ENCODE measurements at regions not wholly inside any gene's neighbourhood (a gene's known extent, or its start where the extent isn't known, plus 50 kb on each side); places are given as distances from the start of the nearest gene placed in this dataset.

DNA sequence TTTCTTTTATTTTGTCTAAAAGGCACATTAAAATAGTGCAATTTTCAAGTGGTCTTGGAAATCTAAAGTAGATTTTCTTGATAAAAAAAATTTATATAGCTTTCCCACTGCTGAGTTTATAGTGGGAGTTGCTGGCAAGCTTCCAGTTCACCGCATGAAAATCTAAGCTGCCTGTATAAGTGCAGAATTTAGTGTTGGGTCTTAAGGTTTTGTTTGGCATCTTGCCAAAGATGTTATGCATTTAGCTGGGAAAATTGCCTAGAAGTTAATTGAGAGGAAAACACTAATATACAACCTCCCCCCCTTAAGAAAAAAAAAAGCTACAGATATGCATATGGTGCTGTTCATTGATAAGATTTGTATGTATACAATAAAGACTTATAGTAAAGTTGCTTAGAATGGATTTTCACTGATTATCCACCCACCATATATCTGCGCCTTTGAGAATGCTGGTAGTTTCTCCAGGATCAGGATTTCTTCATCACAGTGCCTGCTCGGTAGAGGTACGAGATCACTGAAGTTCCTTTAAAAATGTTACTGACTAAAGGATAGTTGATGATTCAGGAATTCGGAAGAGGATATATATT, 803.2 kb upstream of the POU3F3 start:
- TF ChIP-seq, protein P1, sequence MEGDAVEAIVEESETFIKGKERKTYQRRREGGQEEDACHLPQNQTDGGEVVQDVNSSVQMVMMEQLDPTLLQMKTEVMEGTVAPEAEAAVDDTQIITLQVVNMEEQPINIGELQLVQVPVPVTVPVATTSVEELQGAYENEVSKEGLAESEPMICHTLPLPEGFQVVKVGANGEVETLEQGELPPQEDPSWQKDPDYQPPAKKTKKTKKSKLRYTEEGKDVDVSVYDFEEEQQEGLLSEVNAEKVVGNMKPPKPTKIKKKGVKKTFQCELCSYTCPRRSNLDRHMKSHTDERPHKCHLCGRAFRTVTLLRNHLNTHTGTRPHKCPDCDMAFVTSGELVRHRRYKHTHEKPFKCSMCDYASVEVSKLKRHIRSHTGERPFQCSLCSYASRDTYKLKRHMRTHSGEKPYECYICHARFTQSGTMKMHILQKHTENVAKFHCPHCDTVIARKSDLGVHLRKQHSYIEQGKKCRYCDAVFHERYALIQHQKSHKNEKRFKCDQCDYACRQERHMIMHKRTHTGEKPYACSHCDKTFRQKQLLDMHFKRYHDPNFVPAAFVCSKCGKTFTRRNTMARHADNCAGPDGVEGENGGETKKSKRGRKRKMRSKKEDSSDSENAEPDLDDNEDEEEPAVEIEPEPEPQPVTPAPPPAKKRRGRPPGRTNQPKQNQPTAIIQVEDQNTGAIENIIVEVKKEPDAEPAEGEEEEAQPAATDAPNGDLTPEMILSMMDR (IDR thresholded peaks at IDR 0.05; ENCODE audit: low read depth, low read length): no peak
- no peak for DNase-seq (ENCODE audit: extremely low read depth, low read depth)

DNA sequence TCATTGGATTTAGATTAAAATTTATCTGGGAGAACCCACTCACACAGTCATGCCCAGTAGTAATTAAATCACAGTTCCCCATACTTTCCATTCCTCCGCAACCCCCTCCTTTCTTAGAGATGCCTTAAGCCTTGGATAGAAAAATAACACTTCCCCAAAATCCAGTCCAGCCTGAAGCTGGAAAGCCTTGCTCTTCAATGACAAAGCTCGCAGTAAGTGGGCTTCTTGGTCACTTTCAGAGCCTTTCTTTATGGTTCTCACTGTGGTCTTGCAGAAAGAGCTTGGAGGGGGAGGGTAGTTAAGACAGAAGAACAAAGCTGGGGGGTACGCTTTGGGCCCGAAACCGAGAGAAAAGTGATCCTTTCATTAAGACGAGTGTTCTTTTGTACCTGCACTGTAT, 802.1 kb upstream of the POU3F3 start:
- TF ChIP-seq, protein P1 (IDR thresholded peaks at IDR 0.05; ENCODE audit: low read depth, low read length): no peak
- DNase-seq (ENCODE audit: extremely low read depth, low read depth): no peak

DNA sequence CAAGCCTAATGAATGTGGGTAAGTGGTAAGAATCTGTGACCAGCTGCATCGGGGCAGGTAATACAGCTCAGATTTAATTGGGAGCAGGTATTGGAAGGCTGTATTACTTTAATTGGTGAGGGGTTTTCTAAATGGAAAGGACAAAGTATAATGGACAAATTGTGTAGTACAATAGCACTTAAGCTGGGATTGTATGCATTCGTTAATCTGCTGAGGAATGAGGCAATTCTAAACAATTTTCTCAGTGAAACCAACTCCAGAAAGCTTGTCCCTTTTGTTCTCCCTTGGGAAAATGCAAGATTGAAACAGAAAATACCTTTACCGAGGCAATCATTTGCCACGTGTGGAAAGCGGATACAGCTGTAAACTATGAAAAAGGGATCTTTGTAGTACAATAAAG, 801.6 kb upstream of the POU3F3 start:
- DNase-seq (ENCODE audit: extremely low read depth, low read depth): no peak
- TF ChIP-seq, protein P1 (IDR thresholded peaks at IDR 0.05; ENCODE audit: low read depth, low read length): no peak

DNA sequence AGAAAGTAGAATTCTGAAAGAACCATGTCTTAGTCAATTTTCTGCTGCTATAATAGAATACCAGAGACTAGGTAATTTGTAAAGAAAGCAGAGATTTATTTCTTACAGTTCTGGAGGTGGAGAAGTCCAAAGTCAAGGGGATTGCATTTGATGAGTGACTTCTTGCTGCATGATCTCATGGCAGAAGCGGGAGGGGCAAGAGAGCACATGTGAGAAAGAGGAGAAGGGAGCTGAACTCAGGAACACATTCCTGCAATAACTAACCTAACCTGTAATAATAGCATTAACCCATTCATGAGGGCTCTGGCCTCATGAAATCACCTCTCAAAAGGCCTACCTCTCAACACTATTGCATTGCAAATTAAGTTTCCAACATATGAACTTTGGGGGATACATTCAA, 797.5 kb upstream of the POU3F3 start:
- TF ChIP-seq, protein P1 (IDR thresholded peaks at IDR 0.05; ENCODE audit: low read depth, low read length): no peak
- DNase-seq (ENCODE audit: extremely low read depth, low read depth): no peak

DNA sequence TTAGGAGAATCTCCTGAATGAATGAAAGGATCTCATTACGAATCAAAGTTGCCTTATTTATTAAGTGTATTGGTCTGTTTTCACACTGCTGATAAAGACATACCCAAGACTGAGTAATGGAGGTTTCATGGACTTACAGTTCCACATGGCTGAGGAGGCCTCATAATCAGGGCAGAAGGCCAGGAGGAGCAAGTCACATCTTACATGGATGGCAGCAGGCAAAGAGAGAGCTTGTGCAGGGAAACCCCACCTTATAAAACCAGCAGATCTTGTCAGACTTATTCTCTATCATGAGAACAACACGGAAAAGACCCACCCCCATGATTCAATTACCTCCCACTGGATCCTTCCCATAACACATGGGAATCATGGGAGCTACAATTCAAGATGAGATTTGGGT, 785.2 kb upstream of the POU3F3 start:
- no peak for DNase-seq (ENCODE audit: extremely low read depth, low read depth)
- TF ChIP-seq, protein P1 (IDR thresholded peaks at IDR 0.05; ENCODE audit: low read depth, low read length): no peak

DNA sequence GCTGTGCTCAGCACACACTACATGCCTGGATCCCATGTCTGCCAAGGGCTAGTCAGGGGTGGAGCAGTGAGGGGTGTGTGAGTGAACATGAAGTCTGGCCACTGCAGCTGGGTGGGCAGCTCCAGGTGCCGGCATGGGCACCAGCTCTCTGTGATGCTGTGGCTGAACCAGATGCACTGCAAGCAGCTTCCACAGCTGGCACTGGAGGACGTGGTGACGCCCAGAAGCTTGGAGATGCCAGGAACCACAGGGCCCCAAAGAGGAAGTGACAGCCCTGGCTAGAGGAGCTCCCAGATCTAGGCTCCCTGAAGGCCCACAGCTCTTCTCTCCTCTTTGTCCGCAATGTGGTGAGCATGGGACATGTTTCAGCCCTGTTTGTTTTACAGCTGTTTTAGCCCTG, 776.3 kb upstream of the POU3F3 start:
- DNase-seq (ENCODE audit: extremely low read depth, low read depth): no peak
- TF ChIP-seq, protein P1 (IDR thresholded peaks at IDR 0.05; ENCODE audit: low read depth, low read length): no peak

DNA sequence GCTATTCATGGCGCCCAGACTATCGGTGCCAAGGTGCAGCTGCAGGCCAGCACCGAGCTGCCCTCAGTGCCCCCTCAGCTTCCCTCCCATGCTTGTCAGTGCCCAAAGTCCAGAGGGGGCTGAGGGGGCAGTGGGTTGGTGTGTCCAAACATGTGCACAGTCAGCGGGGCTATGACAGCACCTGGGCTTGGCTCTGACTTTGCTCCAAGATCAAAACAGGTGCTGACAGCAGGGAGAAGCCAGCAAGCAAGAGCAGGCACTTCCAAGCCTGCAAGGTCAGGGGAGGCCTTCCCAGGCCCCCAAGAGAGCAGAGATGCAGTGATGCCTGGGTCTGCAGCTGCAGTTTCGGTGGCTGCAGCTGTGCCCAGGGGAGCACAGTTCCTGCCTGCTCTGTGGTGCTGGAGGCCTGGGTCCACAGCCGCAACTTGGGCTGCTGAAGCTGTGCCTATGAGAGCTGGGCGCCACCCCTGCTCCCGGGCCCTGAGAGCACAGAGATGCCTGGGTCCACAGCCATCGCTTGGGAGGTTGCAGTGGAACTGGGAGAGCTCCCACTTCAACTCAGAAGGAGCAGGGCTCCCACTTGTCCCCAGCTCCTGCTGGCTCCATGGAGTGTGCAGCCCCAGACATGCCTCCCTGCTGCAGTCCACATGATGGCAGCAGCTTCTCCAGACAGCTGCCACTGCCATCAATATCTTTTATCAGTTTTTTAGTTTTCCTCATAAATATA, 775.3 kb upstream of the POU3F3 start:
- TF ChIP-seq, protein P1 (IDR thresholded peaks at IDR 0.05; ENCODE audit: low read depth, low read length): no peak
- DNase-seq (ENCODE audit: extremely low read depth, low read depth): no peak
